NCI-H2196 treated with DMSO at 0.1 percent for 48 hours (cell line): ENCODE measurements at regions not wholly inside any gene's neighbourhood (a gene's known extent, or its start where the extent isn't known, plus 50 kb on each side); places are given as distances from the start of the nearest gene placed in this dataset.

Source experiments
- DNase-seq: peaks from one replicate; lab custom pipeline; 2025; ENCODE audit not compliant: unreplicated experiment; lab: John Stamatoyannopoulos, UW

- DNase-seq: no peak
Measured at GRCh38 chr12:58357511-58357910, 416.1 kb downstream of the ATP23 start.

- DNase-seq: no peak
Measured at GRCh38 chr12:58358369-58358768, 417.0 kb downstream of the ATP23 start.

GRCh38 chr12:58359084-58359483 is 417.7 kb downstream of the ATP23 start:
- DNase-seq: no peak

GRCh38 chr12:58361056-58361455 is 419.7 kb downstream of the ATP23 start:
- DNase-seq: no peak

GRCh38 chr12:58363971-58364370 is 422.6 kb downstream of the ATP23 start:
- DNase-seq: no peak

GRCh38 chr12:58364389-58365086 is 423.2 kb downstream of the ATP23 start:
- DNase-seq: no peak

- no peak for DNase-seq
Measured at GRCh38 chr12:58365087-58365390, 423.7 kb downstream of the ATP23 start.

- no peak for DNase-seq
Measured at GRCh38 chr12:58367041-58367440, 425.7 kb downstream of the ATP23 start.

- DNase-seq: no peak
Measured at GRCh38 chr12:58368001-58368400, 426.6 kb downstream of the ATP23 start.

GRCh38 chr12:58369576-58369975 is 428.2 kb downstream of the ATP23 start:
- DNase-seq: no peak

- DNase-seq: no peak
Measured at GRCh38 chr12:58372298-58372697, 430.9 kb downstream of the ATP23 start.

GRCh38 chr12:58378028-58378427 is 436.7 kb downstream of the ATP23 start:
- no peak for DNase-seq

- no peak for DNase-seq
Measured at GRCh38 chr12:58381546-58381945, 440.2 kb downstream of the ATP23 start.

- DNase-seq: no peak
Measured at GRCh38 chr12:58384196-58384595, 442.8 kb downstream of the ATP23 start.

GRCh38 chr12:58386136-58386535 is 444.8 kb downstream of the ATP23 start:
- no peak for DNase-seq

- DNase-seq: no peak
Measured at GRCh38 chr12:58387199-58387598, 445.8 kb downstream of the ATP23 start.

GRCh38 chr12:58388261-58388660 is 446.9 kb downstream of the ATP23 start:
- DNase-seq: no peak

- no peak for DNase-seq
Measured at GRCh38 chr12:58393152-58393551, 451.8 kb downstream of the ATP23 start.

- no peak for DNase-seq
Measured at GRCh38 chr12:58395056-58395455, 453.7 kb downstream of the ATP23 start.

GRCh38 chr12:58395470-58395869 is 454.1 kb downstream of the ATP23 start:
- DNase-seq: no peak

- DNase-seq: no peak
Measured at GRCh38 chr12:58396239-58396638, 454.9 kb downstream of the ATP23 start.

GRCh38 chr12:58405363-58405762 is 464.0 kb downstream of the ATP23 start:
- DNase-seq: no peak

- no peak for DNase-seq
Measured at GRCh38 chr12:58408516-58408915, 467.1 kb downstream of the ATP23 start.
